NCI-H345 treated with DMSO at 0.1 percent for 48 hours (cell line): ENCODE measurements at regions not wholly inside any gene's neighbourhood (a gene's known extent, or its start where the extent isn't known, plus 50 kb on each side); places are given as distances from the start of the nearest gene placed in this dataset.

Experiments used
- DNase-seq: peaks from one replicate; lab custom pipeline; 2025; ENCODE audit not compliant: unreplicated experiment; lab: John Stamatoyannopoulos, UW

DNA sequence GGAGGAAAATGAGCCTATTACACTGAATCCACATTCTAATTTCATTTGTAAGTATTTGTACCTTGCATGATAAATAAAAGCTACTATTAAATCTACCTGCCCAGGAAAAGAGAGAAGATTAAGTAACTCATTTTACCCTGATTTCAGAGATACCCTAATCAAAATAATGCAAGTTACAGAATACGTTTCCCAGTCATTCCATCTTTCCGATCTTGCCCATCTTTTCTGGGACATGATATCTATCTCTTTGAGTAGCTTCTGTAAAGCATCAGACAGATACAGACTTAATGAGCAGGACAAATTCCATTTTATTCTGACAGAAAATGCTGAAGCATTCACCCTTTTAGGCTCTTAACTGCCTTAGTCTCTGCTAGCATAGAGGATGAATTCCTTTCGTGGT lies 56.6 kb downstream of the SPRY2 start:
- no peak for DNase-seq

DNA sequence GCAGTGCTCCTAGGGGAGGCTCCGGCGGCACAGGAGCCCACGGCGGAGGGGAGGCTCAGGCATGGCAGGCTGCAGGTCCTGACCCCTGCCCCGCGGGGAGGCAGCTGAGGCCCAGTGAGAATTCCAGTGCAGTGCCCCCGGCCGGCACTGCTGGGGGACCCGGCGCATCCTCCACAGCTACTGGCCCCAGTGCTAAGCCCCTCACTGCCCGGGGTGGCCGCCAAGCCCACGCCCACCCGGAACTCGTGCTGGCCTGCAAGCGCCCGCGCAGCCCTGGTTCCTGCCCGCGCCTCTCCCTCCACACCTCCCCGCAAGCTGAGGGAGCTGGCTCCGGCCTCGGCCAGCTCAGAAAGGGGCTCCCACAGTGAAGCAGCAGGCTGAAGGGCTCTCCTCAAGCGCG lies 62.2 kb downstream of the SPRY2 start:
- DNase-seq: no peak

DNA sequence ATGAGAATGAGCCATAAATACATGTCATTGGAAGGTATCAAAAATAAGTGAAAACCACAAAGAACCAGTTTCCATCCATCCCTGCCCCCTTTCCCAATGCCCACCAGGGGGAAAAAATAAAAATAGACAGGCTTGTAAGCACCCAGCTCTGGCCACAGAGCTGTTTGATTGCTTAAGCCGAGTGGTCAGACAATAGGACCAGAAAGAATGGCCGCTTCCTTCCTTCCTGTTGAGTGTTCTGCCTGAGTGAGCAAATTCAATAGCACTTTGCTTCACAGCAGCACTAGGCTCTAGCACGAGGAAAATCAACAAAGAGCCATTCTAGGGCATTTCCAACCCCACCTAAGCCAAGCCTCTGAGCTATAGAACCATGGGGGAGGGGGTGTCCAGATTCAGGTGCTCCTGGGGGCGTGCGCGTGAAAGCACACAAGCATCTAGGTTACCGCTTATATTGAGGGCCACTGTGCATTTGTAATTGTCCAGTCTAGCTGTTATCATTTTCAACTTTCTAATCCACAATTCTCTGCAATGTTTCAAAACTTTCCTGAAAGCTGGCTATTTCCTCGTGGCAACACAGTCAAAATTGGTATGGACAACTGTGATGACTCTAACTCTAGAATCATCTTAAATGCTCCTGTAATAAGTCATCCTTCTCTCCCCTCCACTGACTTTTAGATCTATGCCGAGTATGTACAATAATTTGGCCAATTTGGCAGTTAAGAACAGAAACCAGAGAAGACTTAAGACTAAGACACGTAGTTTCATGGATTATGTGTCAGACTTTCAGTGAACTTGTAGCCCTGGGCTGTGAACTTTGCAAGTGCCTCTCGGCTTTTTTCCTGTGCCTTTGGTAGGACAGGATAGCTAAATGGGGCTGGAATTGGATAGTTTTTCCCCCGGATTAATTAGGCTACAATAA lies 64.3 kb downstream of the SPRY2 start:
- DNase-seq: peak; percentile 77

DNA sequence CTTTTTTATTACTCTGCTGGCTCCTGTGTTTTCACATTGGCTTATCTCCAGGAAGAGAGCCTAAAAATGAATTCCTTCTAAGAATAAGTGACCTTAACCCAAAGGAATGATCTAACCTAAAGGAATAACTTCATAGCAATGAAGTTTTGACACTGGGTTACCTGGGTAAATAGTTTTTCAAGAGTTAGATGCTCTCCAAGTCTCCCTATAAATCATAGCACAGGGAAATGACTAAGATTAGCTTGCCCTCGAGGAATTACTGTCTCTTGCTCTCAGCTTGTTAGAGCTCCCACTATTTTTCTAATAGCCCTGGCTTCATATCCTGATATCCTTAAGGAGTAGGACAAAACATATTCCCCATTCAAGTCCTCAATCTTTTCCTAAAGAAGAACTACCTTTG lies 66.3 kb downstream of the SPRY2 start:
- no peak for DNase-seq

DNA sequence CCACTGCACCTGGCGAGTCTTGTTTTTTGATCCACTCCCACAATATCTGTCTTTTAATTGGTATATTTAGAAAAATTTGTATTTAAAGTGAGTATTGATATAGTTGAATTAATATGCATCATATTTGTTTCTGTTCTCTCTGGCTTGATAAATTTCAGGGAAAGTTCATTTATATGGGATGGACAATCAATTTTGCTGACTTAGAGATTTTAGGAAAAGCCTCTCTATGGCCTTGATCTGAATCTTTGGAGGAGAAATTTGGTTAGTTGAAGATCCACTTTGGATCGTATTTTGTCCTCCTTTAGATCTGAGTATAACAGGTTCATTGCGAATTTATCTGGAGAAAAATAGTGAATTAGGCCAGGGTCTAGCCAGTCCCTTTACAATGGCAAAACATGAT lies 67.2 kb downstream of the SPRY2 start:
- no peak for DNase-seq

DNA sequence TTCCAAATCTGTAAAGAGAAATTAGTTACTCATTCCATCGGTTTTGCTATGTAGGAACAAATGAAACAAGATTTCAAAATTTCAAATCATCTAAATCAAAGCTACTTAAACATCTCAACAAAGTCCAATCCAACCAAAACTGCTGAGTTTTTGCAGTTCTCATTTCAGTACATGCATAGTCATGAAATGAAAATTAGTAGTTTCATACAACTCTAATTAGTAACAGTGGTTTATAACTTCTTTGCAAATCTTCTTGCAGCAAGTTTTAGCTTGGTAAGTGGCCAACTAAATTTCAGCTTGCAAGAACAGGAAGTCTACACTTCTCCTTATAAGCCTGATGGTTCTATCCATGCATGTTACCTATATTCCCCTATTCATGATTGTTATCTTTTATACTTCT lies 75.6 kb downstream of the SPRY2 start:
- no peak for DNase-seq

DNA sequence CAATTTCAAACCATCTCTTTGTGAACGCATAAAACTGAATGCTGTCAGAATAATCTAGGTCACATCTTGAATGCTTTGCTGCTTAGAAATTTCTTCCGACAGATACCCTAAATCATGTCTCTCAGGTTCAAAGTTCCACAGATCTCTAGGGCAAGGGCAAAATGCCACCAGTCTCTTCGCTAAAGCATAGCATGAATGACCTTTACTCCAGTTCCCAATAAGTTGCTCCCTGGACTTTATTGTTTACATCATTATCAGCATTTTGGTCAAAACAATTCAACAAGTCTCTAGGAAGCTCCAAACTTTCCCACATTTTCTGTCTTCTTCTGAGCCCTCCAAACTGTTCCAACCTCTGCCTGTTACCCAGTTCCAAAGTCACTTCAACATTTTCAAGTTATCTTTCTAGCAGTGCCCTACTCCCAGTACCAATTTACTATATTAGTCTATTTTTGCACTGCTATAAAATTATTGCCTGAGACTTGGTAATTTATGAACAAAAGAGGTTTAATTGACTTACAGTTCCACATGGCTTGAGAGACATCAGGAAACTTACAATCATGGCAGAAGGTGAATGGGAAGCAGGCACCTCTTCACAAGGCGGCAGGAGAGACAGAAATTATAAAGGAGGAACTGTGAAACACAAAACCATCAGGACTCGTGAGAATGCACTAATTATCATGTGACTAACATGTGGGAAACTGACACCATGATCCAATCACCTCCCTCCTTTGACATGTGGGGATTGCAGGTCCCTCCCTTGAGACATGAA lies 77.0 kb downstream of the SPRY2 start:
- no peak for DNase-seq

DNA sequence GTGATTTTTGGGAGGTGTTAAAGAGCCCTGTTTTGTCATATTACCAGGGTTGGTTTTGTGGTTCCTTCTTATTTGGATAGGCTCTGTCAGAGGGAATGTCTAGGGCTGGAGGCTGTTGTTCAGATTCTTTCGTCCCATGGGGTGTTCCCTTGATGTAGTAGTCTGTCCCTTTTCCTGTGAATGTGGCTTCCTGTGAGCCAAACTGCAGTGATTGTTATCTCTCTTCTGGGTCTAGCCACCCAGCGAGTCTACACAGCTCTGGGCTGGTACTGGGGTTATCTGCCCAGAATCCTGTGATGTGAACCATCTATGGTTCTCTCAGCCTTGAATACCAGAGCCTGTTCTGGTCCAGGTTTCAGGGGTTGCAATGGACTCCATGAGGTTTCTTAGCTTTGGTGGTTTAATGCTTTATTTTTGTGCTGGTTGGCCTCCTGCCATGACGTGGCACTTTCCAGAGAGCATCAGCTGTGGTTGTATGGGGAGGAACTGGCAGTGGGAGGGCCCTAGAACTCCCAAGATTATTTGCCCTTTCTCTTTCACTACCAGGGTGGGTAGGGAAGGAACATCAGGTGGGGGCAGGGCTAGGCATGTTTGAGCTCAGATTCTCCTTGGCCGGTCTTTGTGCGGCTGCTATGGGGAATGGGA lies 78.8 kb downstream of the SPRY2 start:
- no peak for DNase-seq

DNA sequence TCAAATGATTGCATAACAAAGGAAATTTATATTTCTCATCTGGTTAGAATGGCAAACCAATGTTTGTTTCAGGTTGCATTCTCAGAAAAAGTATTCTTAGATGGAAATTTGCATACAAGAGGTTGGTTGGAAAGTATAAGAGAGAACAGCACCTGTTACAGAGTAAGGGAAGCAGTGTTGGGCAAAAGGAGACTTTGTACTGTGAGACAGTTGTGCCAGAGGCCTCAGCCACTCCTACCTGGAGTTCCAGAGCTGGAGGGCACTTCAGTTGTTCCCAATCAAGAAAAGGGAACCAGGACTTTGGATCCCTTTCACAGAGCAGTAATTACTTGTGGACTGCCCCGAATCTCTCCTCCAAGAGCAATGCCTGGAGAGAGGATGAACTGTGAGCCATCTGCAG lies 81.8 kb downstream of the SPRY2 start:
- no peak for DNase-seq

DNA sequence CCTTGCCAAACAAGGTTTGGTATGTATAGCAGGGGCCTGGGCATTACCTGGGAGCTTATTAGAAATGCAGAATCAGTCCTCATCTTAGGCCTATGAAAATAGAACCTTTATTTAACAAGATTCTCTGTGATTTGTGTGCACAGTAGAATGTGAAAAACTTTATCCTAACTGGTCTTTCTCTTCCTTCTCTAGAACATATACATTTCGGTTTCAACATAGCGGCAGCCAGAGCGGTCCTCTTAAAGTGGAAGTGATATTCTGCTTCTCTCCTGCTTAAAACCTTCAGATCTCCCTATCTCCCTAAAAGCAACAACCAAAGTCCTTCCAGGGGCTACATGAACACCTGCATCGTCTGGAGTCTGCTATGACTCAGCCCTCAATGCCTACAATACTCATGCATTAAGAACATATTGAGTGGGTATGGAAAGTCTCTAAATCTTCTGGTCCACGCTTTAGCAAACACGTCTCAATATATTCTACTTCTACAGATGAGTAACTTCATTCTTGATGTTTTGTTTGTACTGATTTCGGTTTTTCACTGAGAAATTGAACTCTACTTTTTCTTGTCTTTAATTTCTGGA lies 84.5 kb downstream of the SPRY2 start:
- no peak for DNase-seq

DNA sequence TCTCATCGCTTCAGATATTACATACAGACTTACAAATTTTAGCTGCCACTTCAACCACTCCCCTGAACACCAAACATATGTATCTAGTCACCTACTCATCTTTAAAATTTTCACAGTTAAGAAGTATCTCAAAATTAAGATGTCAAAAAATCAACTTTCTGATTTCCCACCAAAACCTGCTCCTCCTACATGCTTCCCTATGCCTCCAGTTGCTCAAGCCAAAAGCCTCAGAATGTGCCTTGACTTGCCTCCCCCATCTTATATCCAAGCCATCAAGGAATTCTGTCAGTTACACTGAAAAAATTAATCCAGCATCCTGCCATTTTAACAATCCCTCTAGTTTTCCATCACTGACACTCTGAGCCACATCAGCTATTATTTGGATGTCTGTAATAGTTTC lies 85.0 kb downstream of the SPRY2 start:
- no peak for DNase-seq

DNA sequence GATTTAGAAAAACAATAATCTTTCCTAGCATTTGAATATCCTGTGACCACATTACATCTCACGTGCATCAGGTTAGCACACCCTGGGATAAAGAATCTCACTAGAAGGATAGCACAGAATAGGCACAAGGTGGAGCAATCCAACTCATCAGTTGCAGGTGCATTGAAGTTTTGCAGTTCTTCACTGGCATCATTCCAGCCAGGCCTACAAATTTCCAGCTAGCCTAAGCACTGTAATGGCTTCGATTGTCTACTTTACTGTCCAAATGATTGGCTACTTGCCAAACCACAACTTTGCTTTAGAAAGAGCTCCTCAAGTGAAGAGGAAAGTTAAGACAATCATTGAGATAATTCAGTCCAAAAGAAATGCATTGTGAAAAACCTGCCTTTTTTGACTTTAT lies 89.5 kb downstream of the SPRY2 start:
- DNase-seq: peak; percentile 39

DNA sequence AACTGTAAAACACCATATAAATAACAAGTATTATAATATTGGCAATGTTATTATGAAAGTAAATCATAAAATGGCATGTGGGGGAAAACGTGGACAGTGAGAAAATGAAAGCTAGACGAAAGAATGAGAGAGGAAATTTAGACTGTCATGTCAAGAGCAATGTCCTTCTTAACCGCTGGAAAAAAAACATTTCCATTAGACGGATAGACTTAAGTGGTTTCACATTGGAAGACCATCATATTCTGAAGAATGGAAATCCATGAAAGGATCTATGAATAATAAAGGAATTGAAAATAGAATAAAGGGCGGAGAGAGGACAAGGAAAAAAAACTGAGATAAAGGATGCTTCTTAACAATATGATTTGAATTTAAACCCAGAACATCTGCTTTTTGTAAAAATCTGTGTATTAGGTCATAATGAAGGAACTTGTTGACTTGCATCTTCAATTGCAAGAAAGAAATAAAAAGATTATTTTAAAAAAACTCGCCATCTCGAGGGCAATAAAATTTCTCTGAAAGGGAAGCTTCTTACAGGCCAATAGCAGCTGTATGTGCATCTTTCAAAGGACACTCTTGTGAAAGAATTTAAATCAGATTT lies 90.6 kb downstream of the SPRY2 start:
- no peak for DNase-seq

DNA sequence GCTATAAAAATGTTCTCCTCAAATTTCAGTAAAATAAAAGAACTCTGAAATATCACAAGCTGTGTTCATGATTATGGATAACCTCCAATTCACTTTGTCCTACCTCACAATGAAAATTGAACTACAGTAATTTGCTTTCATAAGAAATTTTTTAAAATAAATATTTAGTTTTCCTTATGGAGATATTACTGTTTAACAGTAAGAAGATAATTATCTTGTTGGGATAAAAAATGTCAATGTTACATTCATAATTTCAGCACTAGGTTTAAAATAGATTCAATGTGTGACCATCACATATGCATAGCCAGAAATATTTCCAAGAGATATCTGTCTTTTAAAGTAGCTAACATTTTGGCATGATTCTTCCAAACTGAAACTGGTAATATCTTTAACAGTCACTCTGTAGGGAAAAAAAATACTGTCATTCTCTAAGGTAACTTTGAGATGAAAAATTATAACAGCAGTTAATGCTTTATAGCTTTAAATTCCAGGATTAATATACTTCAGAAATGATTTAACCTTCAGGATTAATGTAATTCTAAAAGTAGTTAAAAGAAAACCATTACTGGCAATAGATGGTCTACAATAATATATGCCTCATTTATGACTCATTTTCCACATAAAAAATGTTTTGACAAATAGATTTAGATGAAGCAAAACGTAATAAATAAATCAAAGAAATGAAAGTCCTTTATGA lies 91.3 kb downstream of the SPRY2 start:
- DNase-seq: no peak

DNA sequence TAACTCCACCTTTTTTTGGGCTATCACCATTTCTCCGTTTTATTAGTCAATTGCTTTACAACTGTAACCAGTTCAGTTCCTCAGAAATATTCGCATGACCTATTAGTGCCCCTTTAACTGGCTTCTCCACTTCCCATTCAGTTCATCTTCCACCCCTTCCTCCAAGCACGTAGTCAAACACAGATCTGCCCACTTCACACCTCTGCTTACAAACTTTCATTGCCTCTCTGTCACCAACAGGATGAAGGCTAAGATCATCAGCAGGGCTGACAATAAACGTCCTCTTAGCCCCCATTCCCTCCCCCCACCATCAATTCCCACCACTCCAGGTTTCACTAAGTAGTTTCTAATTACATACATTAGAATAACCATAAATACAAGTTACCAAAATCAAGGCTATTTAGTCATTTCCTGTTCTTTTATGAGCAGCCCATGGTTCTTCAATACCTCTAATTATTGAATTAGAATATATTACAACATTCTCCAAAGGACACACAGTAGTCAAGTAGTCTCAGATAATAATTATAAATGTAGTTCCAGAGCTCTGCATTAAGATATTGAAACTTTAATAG lies 95.7 kb downstream of the SPRY2 start:
- DNase-seq: no peak

DNA sequence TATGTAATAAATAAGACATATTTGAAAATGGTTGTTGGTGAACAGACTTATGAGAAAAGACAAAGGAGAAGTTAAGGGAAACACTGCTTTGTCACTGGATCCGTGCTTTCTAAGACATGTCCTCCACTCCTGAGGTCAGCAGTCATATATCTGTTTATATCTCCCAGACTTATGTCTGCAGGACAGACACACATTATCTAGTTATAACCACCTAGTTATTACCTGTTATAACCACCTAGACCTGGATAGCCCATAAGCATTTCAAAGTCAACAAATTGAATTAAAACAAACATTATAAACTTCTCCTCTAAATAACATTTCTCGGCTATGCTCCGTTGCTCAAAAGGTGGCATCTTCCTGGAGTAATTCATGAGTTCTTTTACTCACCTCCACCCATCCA lies 96.4 kb downstream of the SPRY2 start:
- no peak for DNase-seq

DNA sequence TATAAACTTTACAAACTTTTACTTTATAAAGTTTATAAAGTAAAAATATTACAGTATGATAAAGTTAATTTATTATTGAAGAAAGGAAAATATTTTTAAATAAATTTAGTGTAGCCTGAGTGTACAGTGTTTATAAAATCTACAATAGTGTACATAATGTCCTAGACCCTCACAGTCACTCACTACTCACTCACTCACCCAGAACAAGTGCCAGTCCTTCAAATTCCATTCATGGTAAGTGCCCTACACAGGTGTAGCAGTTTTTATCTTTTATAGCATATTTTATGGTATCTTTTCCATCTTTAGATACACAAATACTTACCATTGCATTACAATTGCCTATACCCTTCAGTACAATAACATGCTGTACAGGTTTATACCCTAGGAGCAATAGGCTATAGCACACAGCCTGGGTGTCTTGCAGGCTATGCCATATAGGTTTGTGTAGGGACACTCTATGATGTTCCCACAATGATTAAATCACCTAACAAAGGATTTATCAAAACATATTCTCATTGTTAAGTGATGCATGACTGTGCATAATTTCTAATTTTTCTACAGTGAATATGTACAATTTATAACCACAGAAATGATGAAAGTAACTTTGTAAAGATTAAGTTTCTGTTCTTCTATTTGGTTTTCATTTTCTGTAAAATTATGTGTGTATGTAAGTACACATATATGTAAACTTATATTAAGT lies 98.0 kb downstream of the SPRY2 start:
- DNase-seq: no peak

DNA sequence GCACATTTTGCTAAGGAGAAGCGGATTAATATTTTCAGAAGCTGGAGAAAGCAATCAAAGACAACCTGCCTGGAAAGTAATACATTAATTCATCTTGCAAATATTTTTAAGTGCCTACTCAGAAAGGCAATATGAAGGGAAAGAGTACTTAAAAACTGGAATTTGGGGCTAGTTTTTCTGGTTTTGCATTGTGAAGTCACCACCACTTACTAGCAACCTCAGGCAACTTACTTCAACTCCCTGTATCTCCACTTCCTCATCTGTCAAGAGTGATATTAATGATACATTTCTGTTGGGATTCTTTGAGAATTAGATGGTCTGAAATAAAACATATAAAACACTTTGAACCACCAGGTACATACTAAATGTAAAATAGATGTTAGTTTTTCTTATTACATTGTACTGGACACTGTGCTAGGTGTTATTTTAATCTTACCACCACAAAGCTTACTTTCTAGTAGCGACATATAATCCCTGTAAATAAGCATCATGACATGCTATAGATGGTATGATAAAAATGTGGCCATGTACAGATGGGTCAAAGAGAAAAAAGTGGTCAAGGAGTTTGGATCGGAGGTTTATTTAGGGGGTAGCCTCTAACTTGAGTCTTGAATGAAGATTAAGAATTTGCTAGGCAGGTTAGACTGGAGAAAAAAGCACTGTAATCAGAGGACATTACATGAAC lies 101.2 kb downstream of the SPRY2 start:
- DNase-seq: no peak

DNA sequence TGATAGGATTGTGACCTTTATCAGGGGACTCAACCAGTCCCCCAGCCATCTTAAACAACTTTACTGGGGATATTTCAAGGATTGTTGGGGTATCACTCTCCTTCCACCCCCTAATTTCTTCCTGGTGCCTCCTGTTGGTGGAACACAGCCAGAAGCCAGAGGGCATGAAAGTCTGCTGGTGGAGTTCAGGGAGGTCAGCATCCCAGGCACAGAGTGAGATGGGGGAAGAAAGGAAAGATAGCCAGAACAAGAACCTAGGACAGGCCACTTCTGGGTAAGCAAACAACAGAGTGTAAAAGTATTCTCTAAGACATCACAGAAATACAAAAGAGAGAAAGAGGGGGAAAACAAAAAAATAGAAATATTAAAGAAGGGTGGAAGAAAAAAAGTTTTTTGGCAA lies 101.8 kb downstream of the SPRY2 start:
- no peak for DNase-seq
